OCI-M1 (cell line): ENCODE measurements at regions not wholly inside any gene's neighbourhood (a gene's known extent, or its start where the extent isn't known, plus 50 kb on each side); places are given as distances from the start of the nearest gene placed in this dataset.

Experiments
- DNase-seq: peaks from one replicate; lab custom pipeline; 2025; lab: John Stamatoyannopoulos, UW

DNA sequence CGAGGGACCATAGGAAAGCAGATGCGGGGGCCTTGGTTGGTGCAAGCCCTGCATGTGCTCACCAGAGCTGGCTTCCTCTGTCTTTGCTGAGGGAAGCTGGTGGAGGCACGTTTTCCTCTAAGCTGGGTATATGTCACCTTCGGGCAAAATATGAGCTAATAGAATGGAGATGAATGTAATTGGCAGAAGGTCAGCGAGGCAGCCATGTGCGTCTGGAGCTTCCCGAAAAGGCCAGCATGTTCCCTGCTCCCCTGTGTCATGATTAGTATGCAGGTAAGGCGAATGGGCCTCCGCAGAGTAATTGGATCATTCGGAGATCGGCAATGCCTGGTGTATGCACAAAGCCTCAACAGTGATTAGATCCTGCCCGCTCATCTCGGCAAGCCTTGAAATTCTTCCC, 806.2 kb upstream of the EEF2KMT start:
- DNase-seq = no peak

DNA sequence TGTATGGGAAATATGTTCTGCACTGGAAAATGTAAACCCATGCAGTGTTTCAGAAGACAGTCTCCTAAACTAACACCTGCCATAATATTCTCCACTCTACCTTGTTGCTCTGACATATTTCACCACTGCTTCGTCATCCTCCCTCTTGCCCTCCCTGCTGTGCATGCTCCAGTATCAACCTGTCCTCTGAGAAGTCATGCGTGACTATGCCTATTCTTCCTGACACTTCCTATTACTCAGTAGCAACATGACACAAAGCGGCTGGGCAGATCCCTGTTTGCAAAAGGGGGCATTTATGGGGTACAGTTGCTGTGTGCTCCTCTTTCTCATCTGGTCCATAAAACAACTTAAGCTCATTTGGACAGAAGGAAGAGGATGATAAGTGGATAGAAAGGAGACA, 805.6 kb upstream of the EEF2KMT start:
- no peak for DNase-seq

DNA sequence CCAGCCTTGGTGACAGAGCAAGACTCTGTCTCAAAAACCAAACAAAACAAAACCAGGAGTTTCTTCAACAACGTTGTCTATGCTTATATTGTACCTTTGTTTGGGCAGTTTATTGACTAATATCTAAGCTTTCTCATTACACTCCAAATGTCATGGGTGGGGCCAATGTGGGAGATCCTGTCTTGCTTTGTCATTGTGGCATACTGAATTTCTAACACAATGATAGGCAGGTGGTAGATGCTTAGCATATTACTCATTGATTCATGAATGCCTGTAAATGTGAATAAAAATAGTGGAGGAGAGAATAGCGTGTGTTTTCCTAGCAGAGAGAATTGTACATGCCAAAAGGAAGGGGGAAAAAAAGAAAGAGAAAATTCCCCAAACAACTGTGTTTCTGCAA, 802.5 kb upstream of the EEF2KMT start:
- DNase-seq = no peak

DNA sequence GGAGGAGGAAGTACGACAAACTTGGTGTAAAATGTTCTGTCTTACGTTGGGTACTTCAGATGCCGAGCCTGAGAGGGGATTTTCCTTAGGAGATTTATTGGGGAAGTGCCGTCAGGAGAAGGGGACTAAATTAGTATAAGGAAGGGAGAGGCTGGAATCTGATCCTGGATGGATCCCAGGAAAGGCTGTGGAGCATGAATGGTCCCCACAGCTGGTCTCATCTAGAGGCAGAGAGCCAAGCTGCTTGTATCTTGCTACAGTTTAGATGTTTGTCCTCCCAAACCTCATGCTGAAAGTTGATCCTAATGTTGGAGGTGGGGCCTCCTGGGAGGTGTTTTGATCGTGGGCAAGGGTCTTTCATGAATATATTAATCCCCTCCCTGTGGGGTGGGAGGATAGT, 798.4 kb upstream of the EEF2KMT start:
- no peak for DNase-seq

DNA sequence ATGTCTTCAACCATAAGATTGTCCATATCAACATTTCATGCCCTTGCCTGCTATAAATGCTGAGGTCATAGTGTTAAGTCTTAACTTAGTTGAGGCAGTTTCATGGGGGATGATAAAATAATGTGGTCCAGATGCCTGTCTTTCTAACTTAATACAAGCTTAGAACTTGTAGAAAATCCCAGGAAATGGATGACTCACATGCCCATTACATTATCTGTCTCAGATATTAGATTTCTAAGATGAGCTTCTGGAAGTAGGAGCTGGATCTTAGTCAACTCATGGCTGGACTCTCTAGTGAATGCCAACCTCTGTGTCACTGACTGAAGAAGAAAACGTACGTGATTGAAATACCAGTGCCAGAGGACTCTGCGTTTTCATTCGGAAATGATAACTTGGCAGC, 797.5 kb upstream of the EEF2KMT start:
- DNase-seq = no peak

DNA sequence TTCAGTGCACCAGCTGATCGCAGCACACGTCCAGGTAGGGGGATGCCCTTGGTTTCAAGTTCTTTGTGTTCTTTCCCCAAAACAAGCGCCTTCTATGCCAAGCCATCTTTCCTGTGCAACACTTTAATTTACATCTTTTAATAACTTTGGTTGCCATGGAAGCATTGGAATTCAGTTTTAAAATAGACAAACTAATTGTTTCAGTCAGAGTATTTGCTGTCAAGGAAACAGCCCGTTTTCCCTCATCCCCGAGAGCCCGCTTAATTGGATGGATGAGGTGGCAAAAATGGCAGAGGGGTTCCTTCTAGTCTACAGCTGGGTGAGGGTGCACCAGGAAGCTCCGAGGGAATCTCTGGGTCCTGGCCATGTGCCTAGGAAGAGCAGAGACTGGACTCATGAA, 793.7 kb upstream of the EEF2KMT start:
- no peak for DNase-seq

DNA sequence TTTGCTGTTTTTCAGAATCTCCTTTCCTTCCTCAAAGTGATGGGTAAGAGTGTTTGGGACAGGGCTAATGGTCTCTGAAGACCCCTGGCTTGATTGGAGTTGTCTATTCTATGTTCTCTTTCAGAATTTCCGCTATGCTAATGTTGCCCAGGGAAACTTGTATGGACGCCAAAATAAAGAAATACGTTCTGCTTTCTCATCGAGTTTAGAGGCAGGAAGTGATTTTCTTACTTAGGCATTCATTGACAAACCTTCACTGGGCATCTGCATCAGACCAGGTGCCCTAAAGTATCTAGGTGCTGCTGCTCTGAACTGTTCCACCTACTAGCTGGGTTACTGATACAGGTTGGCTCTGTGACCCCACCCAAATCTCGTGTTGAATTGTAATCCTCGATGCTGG, 787.9 kb upstream of the EEF2KMT start:
- DNase-seq = no peak

DNA sequence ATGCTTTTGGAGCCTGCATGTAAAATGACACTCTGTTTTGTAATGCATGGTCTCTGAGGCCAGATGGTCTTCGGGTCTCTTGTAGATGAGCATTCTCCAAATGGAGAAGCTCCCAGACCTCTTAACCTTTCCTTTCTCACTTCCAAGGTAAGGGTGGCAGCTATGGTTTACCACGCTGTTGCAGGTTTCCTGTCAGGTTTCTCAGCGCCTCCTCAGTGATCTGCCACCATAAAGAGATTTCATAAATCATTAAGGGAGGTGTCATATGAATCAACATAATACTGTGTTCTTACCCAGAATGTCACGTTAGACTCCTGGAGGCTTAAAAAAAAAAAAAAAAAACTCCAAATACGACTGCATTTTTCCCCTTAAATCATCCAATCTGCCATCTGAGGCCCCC, 787.4 kb upstream of the EEF2KMT start:
- no peak for DNase-seq

DNA sequence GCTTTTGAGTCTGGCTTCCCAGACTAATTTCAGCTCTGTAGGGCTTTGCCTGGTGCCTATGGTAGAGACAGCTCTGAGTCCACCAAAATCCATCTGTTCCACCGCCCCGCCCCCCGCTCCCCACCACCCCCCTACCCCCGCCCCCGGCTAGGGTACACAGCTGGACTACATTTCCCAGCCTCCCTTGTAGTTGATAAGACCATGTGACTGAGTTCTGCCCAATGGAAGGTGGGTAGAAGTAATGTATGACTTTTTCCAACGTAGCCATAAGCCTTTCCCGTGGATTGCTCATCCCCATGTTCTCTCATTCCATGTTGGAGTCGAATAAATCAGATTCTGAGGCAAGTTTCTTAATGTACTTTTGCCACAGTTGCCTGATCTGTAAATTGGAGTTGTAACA, 786.7 kb upstream of the EEF2KMT start:
- DNase-seq = no peak

DNA sequence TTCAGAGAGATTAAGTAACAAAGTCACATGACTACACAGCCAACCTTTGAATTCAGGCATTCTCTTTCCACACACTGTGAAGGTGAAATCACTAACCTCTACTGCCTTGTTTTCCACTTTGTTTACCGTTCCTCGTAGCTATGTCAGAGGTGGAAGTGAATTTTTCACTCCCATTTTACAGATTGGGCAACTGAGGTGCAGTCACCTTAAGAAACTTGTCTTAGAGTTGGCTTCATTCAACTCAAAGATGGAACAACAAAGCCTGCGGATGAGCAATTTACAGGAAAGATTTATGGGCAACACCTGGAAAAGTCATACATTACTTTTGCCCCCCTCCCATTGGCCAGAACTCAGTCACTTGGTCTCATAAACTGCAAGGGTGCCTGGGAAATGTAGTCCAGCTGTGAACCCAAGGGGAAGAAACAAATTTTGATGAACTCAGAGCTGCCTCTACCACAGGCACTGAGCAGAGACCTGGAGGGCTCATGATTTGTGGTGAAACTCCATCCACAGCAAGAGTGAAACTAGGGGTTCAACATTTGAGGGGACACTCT, 784.6 kb upstream of the EEF2KMT start:
- DNase-seq = no peak

DNA sequence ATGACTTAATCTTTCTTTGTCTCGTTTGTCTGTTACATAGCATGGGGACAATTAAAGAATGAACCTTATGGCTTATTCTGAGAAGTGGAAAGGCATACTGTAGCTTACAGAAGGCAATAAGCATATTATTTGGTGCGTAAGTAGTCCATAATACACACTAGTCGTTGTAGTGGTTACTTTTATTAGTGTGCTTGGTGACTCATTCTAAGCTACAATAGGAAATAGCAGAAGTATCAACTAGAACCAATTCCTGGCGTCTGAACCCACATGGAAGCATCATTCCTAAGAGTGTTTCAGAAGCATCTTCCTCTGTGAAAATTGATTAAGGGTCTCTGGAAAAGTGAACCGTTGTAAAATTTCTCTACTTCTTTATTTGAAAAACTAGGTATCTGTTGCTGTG, 777.8 kb upstream of the EEF2KMT start:
- no peak for DNase-seq

DNA sequence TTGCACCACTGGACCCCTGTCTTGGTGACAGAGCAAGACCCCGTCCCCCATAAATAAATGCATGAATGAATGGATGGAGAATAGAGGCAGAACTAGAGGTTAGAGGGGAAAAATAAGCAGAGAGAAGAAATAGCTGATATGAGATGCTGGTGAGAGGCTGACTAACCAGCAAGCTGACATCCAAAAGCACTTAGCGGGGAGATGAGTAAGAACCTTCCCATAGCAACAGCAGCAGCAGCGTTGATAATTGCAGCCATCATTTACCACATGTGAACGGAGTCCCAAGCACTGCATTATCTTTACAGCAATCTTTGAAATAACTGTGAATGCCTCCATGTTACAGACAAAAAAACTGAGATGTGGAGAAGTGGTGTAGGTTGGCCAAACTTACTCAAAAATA, 777.3 kb upstream of the EEF2KMT start:
- no peak for DNase-seq

DNA sequence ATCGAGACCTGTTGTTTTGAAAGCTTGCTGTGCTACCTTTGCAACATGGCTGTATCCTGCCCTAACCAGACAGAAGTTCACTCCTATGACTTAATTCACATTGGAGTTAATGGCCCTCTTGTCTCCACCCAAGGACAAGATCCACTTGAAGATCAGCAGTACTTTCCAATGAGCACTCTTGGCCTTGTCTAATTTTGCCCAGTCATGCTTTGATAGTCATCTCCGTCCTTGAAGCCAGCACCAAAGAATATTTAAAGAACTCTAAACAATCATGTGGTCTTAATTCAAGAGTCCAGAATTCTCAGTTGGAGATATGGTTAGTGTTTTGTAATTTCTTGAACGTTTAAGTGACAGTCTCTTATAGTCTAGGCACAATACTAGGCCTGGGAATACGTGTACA, 775.6 kb upstream of the EEF2KMT start:
- DNase-seq = no peak

DNA sequence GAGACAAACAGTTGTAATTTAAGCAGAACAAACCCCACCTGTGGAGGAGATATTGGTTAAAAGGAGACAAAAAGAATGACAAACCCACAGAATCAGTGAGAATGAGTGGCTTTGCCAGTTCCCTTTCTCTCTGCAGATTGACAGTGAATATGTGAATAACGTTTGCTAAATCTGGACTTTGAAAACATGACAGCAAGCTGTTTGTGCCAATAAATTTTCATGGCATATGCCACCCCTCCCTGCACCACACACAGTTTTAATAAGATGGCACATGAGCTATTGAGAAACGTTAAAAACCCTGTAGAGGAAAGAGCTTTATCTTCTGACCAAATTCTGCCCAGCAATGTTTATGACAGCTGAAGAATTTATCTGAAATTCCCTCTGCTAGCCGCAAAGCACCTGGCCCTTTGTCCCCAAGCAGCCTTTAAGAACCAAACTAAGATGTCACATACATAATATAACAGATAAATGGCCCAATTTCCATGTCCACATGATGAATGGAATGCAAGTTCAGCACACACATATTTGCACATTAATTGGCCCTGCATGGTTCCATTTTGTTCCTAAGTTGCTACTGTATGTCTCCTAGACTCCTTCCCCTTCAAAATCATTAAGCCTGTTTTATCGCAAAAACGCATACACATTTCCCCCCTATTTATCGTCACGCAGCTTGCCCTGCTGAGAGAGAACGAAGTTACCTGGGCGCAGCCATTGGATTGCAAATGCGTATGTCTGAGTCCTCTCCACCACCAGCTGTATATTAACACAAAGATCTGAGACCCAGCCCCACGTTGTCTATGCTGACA, 773.5 kb upstream of the EEF2KMT start:
- DNase-seq = no peak

DNA sequence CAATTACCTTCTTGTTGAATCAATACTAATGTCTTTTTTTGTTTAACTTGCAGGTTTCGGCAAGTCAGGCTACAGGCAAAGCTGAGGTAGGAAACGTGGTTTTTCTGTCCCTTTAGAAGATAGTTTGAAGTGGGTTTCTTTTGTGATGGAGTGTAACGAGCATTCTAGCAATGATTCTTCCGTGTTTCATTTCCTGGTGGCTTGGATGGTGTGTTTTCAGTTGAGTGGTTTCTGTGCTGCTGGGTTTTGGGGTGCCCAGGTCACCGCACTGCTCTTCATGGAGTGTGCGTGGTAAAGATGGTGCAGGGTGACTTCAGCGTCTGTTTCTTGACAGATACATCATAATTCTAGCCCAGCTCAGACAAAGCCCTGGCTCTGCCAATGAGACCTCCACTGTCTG, 769.7 kb upstream of the EEF2KMT start:
- no peak for DNase-seq

DNA sequence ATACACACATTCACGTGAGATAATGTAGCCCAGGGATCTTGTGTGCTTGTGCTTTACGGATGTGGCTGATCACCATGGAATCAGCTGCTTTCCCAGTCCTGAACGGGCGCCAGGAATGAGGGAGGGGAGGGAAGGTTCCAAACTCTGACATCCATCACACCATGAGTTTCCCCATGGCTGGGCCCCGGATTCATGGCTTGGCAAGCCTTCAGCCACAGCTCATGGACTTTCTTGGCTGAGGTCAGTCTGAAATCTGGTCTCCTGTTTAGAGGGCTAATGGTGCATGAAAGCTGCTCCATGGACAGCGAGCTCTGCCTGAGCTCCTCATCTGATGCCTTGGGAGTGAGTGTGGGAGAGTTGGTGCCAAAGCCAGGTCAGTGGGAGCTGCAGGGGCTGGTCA, 767.6 kb upstream of the EEF2KMT start:
- no peak for DNase-seq

DNA sequence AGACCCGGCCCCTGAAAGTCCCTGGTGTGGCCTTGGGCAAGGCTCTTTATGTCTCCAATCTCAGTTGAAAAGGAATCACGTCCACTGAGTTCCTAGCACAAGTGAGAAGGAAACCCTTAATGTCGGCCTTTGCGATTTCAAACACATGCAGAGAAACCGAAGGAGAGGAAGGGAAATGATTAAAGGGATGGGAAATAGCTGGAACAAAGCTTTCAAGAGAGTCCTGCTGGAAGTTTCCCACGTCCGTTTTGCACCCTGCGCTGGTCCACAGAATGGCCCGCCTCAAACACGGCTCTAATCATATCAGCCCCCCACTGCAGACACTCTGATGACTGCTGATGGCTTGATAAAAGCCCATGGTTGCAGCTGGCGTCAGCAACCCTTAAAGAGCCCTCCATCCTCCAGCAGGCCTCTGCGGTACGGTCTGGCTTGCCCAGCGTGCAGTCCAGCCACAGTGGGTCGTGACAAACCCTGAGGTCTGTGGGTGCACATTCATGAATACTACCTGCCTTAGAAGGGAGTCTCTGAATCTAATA, 765.5 kb upstream of the EEF2KMT start:
- no peak for DNase-seq

DNA sequence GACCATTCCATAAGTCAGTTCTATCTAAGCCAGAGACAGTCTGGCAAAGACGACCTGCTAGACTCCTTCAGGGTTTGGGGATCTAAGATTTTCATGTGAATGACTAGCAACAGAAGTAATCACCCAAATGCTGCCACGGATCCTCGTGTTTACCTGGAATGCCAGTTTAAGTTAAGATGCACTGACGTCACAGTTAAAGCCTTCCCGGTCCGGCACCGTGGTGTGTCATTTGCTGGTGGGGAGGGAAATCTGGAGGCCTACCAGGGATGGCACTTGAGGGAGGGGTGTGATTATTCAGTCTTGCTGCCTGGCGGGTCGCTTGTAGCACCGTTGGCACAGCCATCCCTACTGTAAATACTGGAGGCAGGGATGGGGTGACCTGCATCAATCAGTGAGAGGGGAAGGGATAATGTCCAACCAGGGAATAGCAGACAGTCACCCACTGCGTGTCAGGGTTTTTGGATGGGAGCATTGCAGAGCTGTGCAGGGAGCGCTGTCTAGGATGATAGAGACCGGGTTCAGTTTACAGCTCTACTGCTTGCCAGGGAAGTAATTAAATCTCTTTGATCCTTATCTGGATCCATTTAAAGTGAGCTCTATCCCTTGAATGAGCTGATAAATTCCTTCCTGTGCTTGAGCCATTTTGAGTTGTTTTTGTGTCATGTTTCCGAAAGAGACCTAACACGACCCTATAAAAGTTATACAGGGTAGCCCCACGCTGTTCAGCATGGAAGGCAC, 764.7 kb upstream of the EEF2KMT start:
- no peak for DNase-seq

DNA sequence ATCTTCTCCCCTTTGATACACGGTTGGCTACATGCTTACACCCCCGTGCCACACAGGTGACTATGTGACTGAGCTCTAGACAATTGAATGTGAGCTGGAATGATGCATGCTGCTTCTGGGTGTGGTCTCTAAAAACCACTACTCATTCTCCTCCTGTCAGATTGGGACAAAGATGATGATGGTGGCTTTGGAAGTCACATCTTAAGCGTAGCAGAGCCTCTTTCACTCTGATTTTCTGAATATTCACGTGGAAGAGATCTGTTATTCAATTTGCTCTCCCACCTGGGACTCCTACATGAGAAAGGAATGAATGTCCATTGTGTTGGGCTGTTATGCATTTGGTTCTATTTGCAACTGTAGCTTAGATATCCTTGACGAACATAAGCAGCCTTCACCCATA, 763.6 kb upstream of the EEF2KMT start:
- no peak for DNase-seq

DNA sequence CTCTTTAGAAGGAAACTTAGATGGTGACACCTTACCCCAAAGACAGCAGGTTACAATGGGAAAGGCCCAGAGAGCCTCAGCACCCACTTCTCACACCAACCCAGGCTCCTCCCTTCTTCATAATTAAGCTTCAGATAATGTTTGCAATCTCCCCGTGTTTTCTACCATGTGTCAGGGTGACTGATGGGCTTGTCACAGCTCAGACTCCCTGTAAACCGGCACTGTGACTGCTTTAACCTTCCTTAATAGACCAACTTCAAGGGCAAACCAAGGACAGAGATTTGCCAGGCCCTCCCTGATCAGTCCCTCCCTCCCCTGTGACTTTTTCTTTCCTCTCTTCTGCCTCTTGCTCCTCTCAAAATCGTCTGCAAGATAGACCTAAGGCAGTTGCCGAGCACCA, 760.6 kb upstream of the EEF2KMT start:
- no peak for DNase-seq

DNA sequence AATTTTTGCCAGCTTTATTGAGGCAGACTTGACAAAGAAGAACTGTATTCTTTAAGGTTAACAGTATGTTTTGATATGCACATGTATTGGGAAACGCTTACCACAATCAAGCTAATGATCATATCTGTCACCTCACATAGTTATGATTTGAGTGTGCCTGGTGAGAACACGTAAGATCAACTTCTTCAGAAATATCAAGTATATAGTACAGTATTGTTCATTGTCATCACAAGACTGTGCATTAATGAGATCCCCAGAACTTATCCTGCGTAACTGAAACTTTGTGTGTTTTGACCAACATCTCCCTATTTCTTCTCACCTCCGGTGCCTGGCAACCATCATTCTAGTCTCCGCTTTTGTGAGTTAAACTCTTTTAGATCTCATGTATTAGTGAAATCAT, 756.4 kb upstream of the EEF2KMT start:
- DNase-seq = no peak

DNA sequence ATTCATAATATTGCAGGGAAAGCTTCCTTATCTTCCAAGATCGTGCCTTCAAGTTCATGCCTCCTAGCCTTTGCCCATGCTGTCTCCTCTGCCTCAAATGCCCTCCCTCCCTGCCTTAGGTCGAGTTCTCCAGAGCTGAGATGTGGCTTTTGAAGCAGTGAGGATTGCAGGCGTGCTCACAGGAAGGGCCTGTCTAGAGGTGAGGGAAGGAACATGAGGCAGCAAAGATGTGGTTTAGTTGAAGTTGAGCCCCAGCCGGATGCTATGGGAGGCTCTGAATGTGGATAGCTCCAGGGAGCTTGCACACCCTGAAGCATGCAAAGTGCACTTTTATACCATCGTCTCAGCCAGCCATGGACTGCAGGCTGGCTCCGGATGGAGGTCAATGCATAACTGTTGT, 754.6 kb upstream of the EEF2KMT start:
- DNase-seq = no peak

DNA sequence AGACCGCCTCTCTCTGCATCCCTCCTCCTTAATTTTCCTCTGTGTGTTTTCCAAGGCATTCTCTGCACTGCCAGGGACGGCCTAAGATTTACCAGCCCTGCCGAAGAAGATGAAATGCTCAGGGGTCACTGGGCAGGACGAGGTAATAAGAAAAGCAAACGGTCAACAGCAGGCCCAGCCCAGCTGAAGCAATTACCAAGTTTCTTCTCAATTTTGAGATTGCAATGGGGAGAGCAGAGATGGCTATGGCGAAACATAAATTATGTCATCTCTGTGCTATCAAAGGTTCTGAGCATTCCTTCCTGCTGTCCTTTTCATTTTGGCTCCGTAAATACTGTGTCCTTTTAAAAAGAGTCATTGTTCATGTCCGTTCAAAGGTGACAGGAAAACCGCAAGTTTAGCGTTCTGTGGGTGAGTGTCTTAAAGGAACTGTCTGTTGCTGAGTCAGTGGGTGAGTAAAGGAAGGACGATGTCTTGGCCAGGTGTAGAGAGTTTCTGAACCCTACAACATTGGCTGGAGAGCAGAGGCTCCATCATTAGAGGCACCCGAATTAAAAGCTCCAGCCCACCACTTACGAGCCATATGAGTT, 753.9 kb upstream of the EEF2KMT start:
- DNase-seq = no peak
